AG10803 (cell line): ENCODE measurements at regions not wholly inside any gene's neighbourhood (a gene's known extent, or its start where the extent isn't known, plus 50 kb on each side); places are given as distances from the start of the nearest gene placed in this dataset.
"Not testable (repeated sequence)": the region's sequence is repeated elsewhere in the genome, so short reads cannot be mapped to it uniquely, and the experiment has no call there.

Source experiments
- DNase-seq: peaks from one replicate; pipeline ENCODE4 v3.0.0; 2010; ENCODE audit warnings: low read depth
- H3K4me3 ChIP-seq: 2 replicates; pipeline ENCODE4 v1.5.1; 2011; ENCODE audit warnings: mild to moderate bottlenecking, low read length, control low read depth
- CTCF ChIP-seq: conservative IDR thresholded peaks from 2 replicates; pipeline ENCODE4 v1.5.1; 2011; ENCODE audit warnings: mild to moderate bottlenecking, low read length, control low read depth, inconsistent platforms

- DNase-seq, result no peak
- H3K4me3 ChIP-seq, result no peak overlapping the region
- TF ChIP-seq CTCF, result no peak
These were observed 205.9 kb upstream of the PHF14 start for GRCh38 chr7:10767771-10768170.

DNA sequence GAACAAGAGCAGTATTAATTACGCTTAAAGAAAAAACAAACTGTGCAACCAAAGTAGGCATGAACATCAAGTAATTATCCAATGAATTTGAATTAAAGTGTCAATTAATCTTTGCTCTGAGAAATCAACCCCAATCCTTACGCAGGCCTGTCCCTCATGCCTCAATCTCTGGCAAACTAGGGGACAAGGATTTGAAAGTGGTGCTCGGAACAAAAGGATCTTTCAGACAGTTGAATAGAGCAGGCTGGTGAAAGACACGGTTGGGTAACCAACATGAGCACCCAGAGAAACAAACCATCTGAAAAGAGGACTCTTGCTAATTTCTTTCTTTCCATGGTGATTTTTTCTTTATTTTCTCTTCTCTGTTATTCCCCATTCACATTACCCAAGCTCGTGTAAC, 203.5 kb upstream of the PHF14 start:
- H3K4me3 ChIP-seq, result no peak overlapping the region
- DNase-seq, result no peak
- TF ChIP-seq CTCF, result no peak

DNA sequence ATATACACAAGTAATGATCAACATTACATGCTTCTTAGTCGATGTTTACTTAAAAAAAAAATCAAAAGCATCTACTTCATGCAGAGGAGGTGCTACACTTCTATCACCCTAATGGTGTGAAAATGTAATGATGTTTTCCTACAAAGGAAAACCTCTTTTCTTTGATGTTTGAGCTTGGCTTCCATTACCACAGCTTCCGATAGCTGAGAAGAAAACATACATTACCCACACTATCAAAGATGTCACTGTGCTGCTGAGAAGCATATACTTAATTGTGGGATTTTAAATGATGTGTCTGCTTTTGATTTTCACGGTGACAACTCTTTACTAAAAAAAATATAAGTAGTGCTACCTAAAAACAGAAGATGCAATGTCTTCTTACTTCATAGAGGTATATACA, 200.2 kb upstream of the PHF14 start:
- no peak overlapping the region for H3K4me3 ChIP-seq
- no peak for DNase-seq
- no peak for TF ChIP-seq CTCF

GRCh38 chr7:10779465-10780399, 193.9 kb upstream of the PHF14 start:
- no peak for DNase-seq
- no peak for TF ChIP-seq CTCF
- H3K4me3 ChIP-seq, result no peak overlapping the region

DNA sequence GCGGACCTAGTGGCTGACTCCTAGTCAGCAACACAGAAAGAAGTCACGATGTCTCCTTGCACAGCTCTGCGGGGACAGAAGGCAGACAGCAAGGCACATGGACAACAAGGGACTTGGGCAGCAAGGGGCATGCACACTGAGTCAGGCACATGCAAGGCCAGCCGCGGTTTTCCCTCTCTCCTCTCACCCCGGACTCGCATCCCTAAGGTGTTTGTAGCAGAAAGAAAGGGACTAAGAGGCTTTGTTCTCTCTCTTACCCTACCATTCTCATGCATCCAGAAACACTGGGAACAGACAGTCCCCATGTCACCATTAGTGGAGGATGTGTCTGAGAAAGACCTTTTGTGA, 193.3 kb upstream of the PHF14 start:
- no peak for DNase-seq
- no peak for TF ChIP-seq CTCF
- H3K4me3 ChIP-seq, result no peak overlapping the region

- DNase-seq, H3K4me3 ChIP-seq: not testable (repeated sequence)
These were observed 186.7 kb upstream of the PHF14 start for GRCh38 chr7:10786976-10787375.

DNA sequence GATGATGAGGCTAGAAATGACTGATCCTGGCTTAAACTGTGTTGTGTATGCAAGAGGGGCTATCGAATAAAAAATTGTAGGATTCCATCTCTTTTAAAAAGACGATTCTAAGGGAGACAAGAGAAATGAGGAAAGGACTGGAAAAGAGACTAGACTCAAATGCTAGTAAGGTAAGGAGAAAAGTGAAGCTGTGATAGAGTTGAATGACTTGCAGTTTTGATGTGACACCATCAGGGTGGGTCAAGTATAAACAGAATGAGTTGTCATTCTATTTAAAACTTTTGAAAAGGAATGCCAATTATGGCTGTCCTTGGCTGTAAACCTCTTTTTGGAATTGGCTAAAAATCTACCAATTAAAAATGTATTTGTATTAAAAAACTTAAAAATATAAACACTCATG, 184.5 kb upstream of the PHF14 start:
- DNase-seq, result no peak
- TF ChIP-seq CTCF, result no peak

More for the DNA sequence above, 184.5 kb upstream of the PHF14 start:
- H3K4me3 ChIP-seq, result no peak overlapping the region
